ENCODE measurements at regions not wholly inside any gene's neighbourhood (a gene's known extent, or its start where the extent isn't known, plus 50 kb on each side); places are given as distances from the start of the nearest gene placed in this dataset.

DNA sequence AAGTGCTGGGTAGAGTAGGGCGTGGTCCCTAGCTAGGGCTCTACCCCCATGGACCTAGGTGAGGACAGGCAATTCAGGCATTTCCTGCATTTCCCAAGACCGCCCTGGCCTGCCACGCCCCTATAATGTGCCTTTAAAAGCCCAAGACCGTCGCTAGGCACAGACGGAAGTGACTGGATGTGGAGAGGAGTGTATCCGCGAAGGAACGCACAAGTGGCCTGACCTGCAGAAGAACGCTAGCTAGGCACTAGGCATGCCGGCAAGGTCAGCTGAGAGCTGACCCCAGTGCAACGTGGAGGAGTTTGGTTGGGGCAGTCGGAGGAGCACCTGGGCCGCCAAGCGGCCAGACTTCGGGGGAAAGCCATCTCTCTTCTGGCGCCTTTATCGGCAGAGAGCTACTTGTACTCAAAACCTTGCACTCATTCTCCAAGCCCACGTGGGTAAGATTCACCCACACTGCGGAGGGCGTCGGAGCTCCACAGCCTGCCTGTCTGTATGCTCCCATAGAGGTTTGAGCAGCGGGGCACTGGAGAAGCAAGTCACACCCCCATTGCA, 370.0 kb downstream of the FGF9 start:
- Histone ChIP-seq H2BK120ac (ENCODE audit: low read depth, low read length) (no peak overlapping the region), H3K9ac (ENCODE audit: low read depth, low read length) (no peak overlapping the region), H3K9me3 (ENCODE audit: control insufficient read depth, insufficient read depth, low read length) (peaks cover 3% of the 10 kb centered on the region; the same call in 1 of the 2 replicates), H2AK5ac (ENCODE audit: low read depth, low read length) (0 out of 2 replicates have a peak overlapping the region, but pooled peaks have one; percentile 3), H3K23ac (ENCODE audit: low read depth, low read length) (no peak overlapping the region), H2BK20ac (ENCODE audit: low read depth, low read length) (no peak overlapping the region), H3K4ac (ENCODE audit: low read depth, low read length) (no peak overlapping the region), H2BK5ac (ENCODE audit: low read depth, low read length, poor library complexity, severe bottlenecking) (no peak overlapping the region), H3K56ac (ENCODE audit: extremely low read depth, insufficient read depth, low read length) (no peak overlapping the region), H2AK9ac (replicated peaks; ENCODE audit: low read depth, low read length, poor library complexity) (no peak overlapping the region), H3K36me3 (ENCODE audit: control insufficient read depth, insufficient read depth, low read length) (no peaks in the 10 kb centered on the region), H3K4me2 (ENCODE audit: low read depth, low read length) (no peak overlapping the region), H3K79me1 (ENCODE audit: low read depth in 1 of 2, low read length in 2 of 2) (no peaks in the 10 kb centered on the region), H4K5ac (ENCODE audit: low read depth, low read length) (no peak overlapping the region), H2BK15ac (ENCODE audit: low read depth, low read length) (no peak overlapping the region), H3K14ac (replicated peaks; ENCODE audit: low read depth, low read length) (no peak overlapping the region), H3K4me1 (ENCODE audit: control insufficient read depth, insufficient read depth, low read length) (no peaks in the 10 kb centered on the region), H3K4me3 (ENCODE audit: insufficient read depth, low read depth, low read length) (no peak overlapping the region), H2AFZ (replicated peaks; ENCODE audit: low read length, poor library complexity) (no peak overlapping the region), H3K27ac (ENCODE audit: insufficient read depth, low read length) (no peak overlapping the region), H4K20me1 (ENCODE audit: insufficient read depth, low read length) (no peaks in the 10 kb centered on the region), H4K91ac (ENCODE audit: insufficient read depth, low read depth, low read length) (no peak overlapping the region), H4K8ac (ENCODE audit: low read depth in 2 of 2, low read length in 2 of 2) (no peak overlapping the region), H3K27me3 (ENCODE audit: control insufficient read depth, insufficient read depth, low read length) (peaks cover 2% of the 10 kb centered on the region; the same call in 1 of the 2 replicates), H3K9me1 (ENCODE audit: insufficient read depth, low read length) (no peaks in the 10 kb centered on the region), H3K18ac (ENCODE audit: low read depth, low read length) (no peak overlapping the region)
- intact Hi-C loops (cut with micrococcal nuclease), result no loop called here
- no peak for ATAC-seq (ENCODE audit: low read depth)
- WGBS, 2 experiments (ENCODE audit: extremely low coverage in 2 of 2, insufficient read length in 1 of 2), result 70% methylated on average over 2 of the region's 23 CpGs; no CpG with 5 or more reads in 1 of the 2 experiments
- in situ Hi-C loops (cut with MboI; ENCODE audit: low sequenced_read_pairs), result no loop called here
- ChIA-PET POLR2A (ENCODE audit: unreplicated experiment) (no interaction called here), CTCF (no interaction called here)
- no TSS peak for BruUV-seq (replicated peaks)
- dilution Hi-C loops (cut with HindIII; ENCODE audit: low sequenced_read_pairs, unreplicated experiment), result no loop called here
- TF ChIP-seq POLR2A (IDR thresholded peaks at IDR 0.05; ENCODE audit: low read depth, low read length) (no peak), FOS (IDR thresholded peaks at IDR 0.05; ENCODE audit: low read depth, low read length) (no peak), CHD1 (IDR thresholded peaks at IDR 0.05; ENCODE audit: low read depth, low read length) (no peak), MAZ (IDR thresholded peaks at IDR 0.05; ENCODE audit: borderline replicate concordance, low read depth, low read length) (no peak), RAD21 (IDR thresholded peaks at IDR 0.05; ENCODE audit: low read length) (no peak), SMC3 (IDR thresholded peaks at IDR 0.05; ENCODE audit: low read depth, low read length) (no peak), RFX5 (IDR thresholded peaks at IDR 0.05; ENCODE audit: low read depth, low read length) (no peak), NFE2L2 (IDR thresholded peaks at IDR 0.05; ENCODE audit: low read depth, low read length) (no peak)
- TF ChIP-seq, protein P1, sequence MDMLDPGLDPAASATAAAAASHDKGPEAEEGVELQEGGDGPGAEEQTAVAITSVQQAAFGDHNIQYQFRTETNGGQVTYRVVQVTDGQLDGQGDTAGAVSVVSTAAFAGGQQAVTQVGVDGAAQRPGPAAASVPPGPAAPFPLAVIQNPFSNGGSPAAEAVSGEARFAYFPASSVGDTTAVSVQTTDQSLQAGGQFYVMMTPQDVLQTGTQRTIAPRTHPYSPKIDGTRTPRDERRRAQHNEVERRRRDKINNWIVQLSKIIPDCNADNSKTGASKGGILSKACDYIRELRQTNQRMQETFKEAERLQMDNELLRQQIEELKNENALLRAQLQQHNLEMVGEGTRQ (IDR thresholded peaks at IDR 0.05; ENCODE audit: low read depth, low read length), result no peak
- TF ChIP-seq, protein P2, sequence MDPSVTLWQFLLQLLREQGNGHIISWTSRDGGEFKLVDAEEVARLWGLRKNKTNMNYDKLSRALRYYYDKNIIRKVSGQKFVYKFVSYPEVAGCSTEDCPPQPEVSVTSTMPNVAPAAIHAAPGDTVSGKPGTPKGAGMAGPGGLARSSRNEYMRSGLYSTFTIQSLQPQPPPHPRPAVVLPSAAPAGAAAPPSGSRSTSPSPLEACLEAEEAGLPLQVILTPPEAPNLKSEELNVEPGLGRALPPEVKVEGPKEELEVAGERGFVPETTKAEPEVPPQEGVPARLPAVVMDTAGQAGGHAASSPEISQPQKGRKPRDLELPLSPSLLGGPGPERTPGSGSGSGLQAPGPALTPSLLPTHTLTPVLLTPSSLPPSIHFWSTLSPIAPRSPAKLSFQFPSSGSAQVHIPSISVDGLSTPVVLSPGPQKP (IDR thresholded peaks at IDR 0.05; ENCODE audit: borderline replicate concordance, low read depth, low read length), result no peak
- DNase-seq, result no peak
